Left ventricle myocardium superior (tissue), 1 donor: ENCODE measurements at regions not wholly inside any gene's neighbourhood (a gene's known extent, or its start where the extent isn't known, plus 50 kb on each side); places are given as distances from the start of the nearest gene placed in this dataset.

Experiments used
- ATAC-seq: fragments of 200-7000 bp; cut with Tn5 transposase; one replicate; pipeline ENCODE4 v1.9.1; 2020; ENCODE audit warnings: mild to moderate bottlenecking, moderate library complexity
- DNase-seq: peaks from one replicate; pipeline ENCODE4 v3.0.0-alpha.2; 2020
- intact Hi-C: fragments of 100-400 bp; cut with micrococcal nuclease; formaldehyde crosslinking; loops from one replicate; pipeline ENCODE4 v1.11.0; 2022
- donor health status: DM: no; HTN: yes; CAD: no; lungs with severe emphysema.

GRCh38 chr18:53941601-53942338 lies 282.7 kb downstream of the MBD2 start:
- ATAC-seq = no peak
- no peak for DNase-seq
- intact Hi-C loops = no loop called here

GRCh38 chr18:53937037-53937436 lies 287.4 kb downstream of the MBD2 start:
- ATAC-seq (no peak), DNase-seq (no peak)
- intact Hi-C loops = no loop called here

- DNase-seq (no peak), ATAC-seq (no peak)
- intact Hi-C loops = no loop called here
Measured at GRCh38 chr18:53935803-53936202, 288.7 kb downstream of the MBD2 start.

GRCh38 chr18:53935399-53935798 lies 289.1 kb downstream of the MBD2 start:
- intact Hi-C loops = no loop called here
- DNase-seq (no peak), ATAC-seq (no peak)

GRCh38 chr18:53920312-53921075 lies 304.0 kb downstream of the MBD2 start:
- intact Hi-C loops = no loop called here
- DNase-seq (no peak), ATAC-seq (no peak)

- intact Hi-C loops = no loop called here
- ATAC-seq = no peak
- DNase-seq = no peak
Measured at GRCh38 chr18:53918091-53918490, 306.4 kb downstream of the MBD2 start.

GRCh38 chr18:53911200-53911599 lies 313.3 kb downstream of the MBD2 start:
- ATAC-seq = no peak
- DNase-seq = no peak
- intact Hi-C loops = no loop called here

GRCh38 chr18:53909668-53910067 lies 314.8 kb downstream of the MBD2 start:
- no peak for DNase-seq
- no peak for ATAC-seq
- intact Hi-C loops = no loop called here

GRCh38 chr18:53907921-53908320 lies 316.5 kb downstream of the MBD2 start:
- intact Hi-C loops = no loop called here
- ATAC-seq (no peak), DNase-seq (no peak)

GRCh38 chr18:53906681-53907080 lies 317.8 kb downstream of the MBD2 start:
- peak; percentile 97 for ATAC-seq
- DNase-seq = peak; percentile 53
- intact Hi-C loops = no loop called here

- intact Hi-C loops = no loop called here
- DNase-seq (no peak), ATAC-seq (no peak)
Measured at GRCh38 chr18:53894675-53895442, 329.6 kb downstream of the MBD2 start.

GRCh38 chr18:53887447-53887846 lies 337.0 kb downstream of the MBD2 start:
- DNase-seq (no peak), ATAC-seq (no peak)
- intact Hi-C loops = no loop called here

- DNase-seq (no peak), ATAC-seq (no peak)
- intact Hi-C loops = no loop called here
Measured at GRCh38 chr18:53886058-53886457, 338.4 kb downstream of the MBD2 start.

GRCh38 chr18:53883771-53884170 lies 340.7 kb downstream of the MBD2 start:
- intact Hi-C loops = no loop called here
- DNase-seq = no peak
- no peak for ATAC-seq

GRCh38 chr18:53874103-53874502 lies 350.4 kb downstream of the MBD2 start:
- no peak for ATAC-seq
- intact Hi-C loops = no loop called here
- no peak for DNase-seq

GRCh38 chr18:53864770-53865169 lies 359.7 kb downstream of the MBD2 start:
- intact Hi-C loops = no loop called here
- no peak for ATAC-seq
- no peak for DNase-seq

GRCh38 chr18:53862921-53863320 lies 361.5 kb downstream of the MBD2 start:
- DNase-seq (no peak), ATAC-seq (peak; percentile 37)
- intact Hi-C loops = no loop called here

- intact Hi-C loops = no loop called here
- no peak for DNase-seq
- ATAC-seq = no peak
Measured at GRCh38 chr18:53861185-53861584, 363.3 kb downstream of the MBD2 start.

- intact Hi-C loops = no loop called here
- ATAC-seq (no peak), DNase-seq (no peak)
Measured at GRCh38 chr18:53859764-53860163, 364.7 kb downstream of the MBD2 start.

GRCh38 chr18:53850902-53851301 lies 373.6 kb downstream of the MBD2 start:
- ATAC-seq (no peak), DNase-seq (no peak)
- intact Hi-C loops = no loop called here
